KMS-11 (cell line): ENCODE measurements at regions not wholly inside any gene's neighbourhood (a gene's known extent, or its start where the extent isn't known, plus 50 kb on each side); places are given as distances from the start of the nearest gene placed in this dataset.

ENCODE experiments used
- H2AFZ ChIP-seq: fragments of 200-600 bp; sonication (generic); 2 replicates; pipeline ENCODE4 v1.6.1; 2016; ENCODE audit warnings: antibody characterized with exemption, mixed run types, low read depth
- H3K27ac ChIP-seq: fragments of 200-600 bp; sonication (generic); 2 replicates; pipeline ENCODE4 v1.6.1; 2016; ENCODE audit warnings: mild to moderate bottlenecking, mixed run types
- H3K27me3 ChIP-seq: fragments of 200-600 bp; sonication (generic); 2 replicates; pipeline ENCODE4 v1.6.1; 2017; ENCODE audit warnings: mild to moderate bottlenecking, low read depth, mixed run types, moderate library complexity; ENCODE audit not compliant: insufficient read depth
- H3K36me3 ChIP-seq: fragments of 200-600 bp; sonication (generic); 2 replicates; pipeline ENCODE4 v1.6.1; 2017; ENCODE audit warnings: mild to moderate bottlenecking, mixed run types; ENCODE audit not compliant: insufficient read depth
- H3K4me1 ChIP-seq: fragments of 200-600 bp; sonication (generic); 2 replicates; pipeline ENCODE4 v1.6.1; 2016; ENCODE audit warnings: mild to moderate bottlenecking, low read depth, mixed run types; ENCODE audit not compliant: poor library complexity, severe bottlenecking
- H3K4me2 ChIP-seq: fragments of 200-600 bp; sonication (generic); 2 replicates; pipeline ENCODE4 v1.7.0; 2016; ENCODE audit warnings: mild to moderate bottlenecking, mixed run types
- H3K4me3 ChIP-seq: fragments of 200-600 bp; sonication (generic); IDR thresholded peaks from 2 replicates; pipeline ENCODE4 v1.6.1; 2017; ENCODE audit warnings: low read depth, low read length, mixed read lengths; ENCODE audit not compliant: insufficient read depth
- H3K79me2 ChIP-seq: fragments of 200-600 bp; sonication (generic); 2 replicates; pipeline ENCODE4 v1.6.1; 2016; ENCODE audit warnings: low read depth, mixed run types; ENCODE audit not compliant: insufficient read depth
- H3K9ac ChIP-seq: fragments of 200-600 bp; sonication (generic); 2 replicates; pipeline ENCODE4 v1.6.1; 2016; ENCODE audit warnings: mild to moderate bottlenecking, mixed run types
- H4K20me1 ChIP-seq: fragments of 200-600 bp; sonication (generic); 2 replicates; pipeline ENCODE4 v1.6.1; 2016; ENCODE audit warnings: mild to moderate bottlenecking, mixed run types; ENCODE audit not compliant: insufficient read depth
- TF ChIP-seq, protein P1 (sequence below): fragments of 200-600 bp; sonication (generic); conservative IDR thresholded peaks from 2 replicates; pipeline ENCODE4 v1.6.1; 2017; ENCODE audit warnings: low read depth, mild to moderate bottlenecking, antibody characterized with exemption, low read length, moderate library complexity, mixed read lengths

DNA sequence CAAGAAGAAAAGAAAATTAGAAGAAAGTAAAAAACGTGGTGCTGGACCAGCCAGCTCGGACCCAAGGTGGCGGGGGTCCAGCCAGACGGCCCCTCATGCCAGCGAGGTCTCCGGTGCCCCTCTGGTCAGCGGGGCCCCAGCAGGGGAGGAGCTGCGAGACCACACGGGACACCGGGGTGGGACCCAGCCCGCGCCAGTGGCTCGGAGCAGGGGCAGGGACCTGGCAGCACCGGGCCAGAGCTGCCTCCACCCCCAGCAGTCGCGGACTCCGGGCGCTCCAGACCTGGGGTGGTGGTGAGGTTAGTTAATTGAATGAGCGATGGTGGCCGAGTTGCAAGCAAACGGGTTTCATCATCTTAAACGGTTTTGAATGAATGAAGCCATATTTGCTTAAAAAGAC lies 289.9 kb upstream of the MC4R start:
- H3K27ac ChIP-seq: no peak overlapping the region
- H3K4me1 ChIP-seq: peaks cover 30% of the 10 kb centered on the region
- H3K9ac ChIP-seq: no peak overlapping the region
- H3K27me3 ChIP-seq: no peaks in the 10 kb centered on the region
- H3K79me2 ChIP-seq: no peaks in the 10 kb centered on the region
- no peak overlapping the region for H3K4me2 ChIP-seq
- no peaks in the 10 kb centered on the region for H3K36me3 ChIP-seq
- H3K4me3 ChIP-seq: no peak overlapping the region
- H2AFZ ChIP-seq: no peak overlapping the region
- no peaks in the 10 kb centered on the region for H4K20me1 ChIP-seq
- TF ChIP-seq, protein P1, sequence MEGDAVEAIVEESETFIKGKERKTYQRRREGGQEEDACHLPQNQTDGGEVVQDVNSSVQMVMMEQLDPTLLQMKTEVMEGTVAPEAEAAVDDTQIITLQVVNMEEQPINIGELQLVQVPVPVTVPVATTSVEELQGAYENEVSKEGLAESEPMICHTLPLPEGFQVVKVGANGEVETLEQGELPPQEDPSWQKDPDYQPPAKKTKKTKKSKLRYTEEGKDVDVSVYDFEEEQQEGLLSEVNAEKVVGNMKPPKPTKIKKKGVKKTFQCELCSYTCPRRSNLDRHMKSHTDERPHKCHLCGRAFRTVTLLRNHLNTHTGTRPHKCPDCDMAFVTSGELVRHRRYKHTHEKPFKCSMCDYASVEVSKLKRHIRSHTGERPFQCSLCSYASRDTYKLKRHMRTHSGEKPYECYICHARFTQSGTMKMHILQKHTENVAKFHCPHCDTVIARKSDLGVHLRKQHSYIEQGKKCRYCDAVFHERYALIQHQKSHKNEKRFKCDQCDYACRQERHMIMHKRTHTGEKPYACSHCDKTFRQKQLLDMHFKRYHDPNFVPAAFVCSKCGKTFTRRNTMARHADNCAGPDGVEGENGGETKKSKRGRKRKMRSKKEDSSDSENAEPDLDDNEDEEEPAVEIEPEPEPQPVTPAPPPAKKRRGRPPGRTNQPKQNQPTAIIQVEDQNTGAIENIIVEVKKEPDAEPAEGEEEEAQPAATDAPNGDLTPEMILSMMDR: no peak

DNA sequence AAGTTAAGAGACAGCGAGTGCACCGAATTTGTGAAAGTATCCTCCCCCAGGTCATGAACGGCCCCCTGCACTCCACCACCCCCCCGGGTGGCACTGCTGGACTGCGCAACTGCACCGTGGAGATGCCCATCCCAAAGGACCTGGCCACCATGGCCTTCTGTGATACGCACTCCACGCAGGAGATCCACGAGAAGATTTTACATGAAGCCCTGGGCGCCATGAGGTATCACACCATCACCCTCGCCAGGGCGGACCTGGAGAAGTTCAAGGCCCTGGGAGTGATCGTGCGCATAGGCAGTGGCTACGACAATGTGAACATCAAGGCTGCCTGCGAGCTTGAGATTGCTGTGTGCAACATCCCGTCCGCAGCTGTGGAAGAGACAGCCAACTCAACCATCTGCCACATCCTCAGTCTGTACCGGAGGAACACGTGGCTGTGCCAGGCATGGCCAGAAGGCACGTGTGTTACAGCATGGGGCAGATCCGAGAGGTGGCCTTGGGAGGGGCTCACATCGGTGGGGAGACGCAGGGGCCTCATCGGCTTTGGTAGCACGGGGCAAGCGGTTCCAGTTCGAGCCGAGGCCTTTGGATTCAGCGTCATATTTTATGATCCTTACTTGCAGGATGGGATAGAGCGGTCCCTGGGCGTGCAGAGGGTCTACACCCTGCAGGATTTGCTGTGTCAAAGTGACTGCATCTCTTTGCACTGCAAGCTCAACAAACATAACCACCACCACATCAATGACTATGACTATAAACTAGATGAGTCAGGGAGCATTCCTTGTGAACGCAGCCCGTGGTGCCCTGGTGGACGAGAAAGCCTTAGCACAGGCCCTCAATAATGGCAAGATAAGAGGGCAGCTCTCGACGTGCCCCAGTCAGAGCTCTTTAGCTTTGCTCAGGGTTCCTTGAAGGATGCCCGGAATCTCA lies 290.8 kb upstream of the MC4R start:
- H3K27ac ChIP-seq: no peak overlapping the region
- no peak overlapping the region for H3K9ac ChIP-seq
- peaks cover 30% of the 10 kb centered on the region for H3K4me1 ChIP-seq
- H2AFZ ChIP-seq: no peak overlapping the region
- no peaks in the 10 kb centered on the region for H4K20me1 ChIP-seq
- H3K4me2 ChIP-seq: no peak overlapping the region
- H3K36me3 ChIP-seq: no peaks in the 10 kb centered on the region
- TF ChIP-seq, protein P1: no peak
- no peaks in the 10 kb centered on the region for H3K27me3 ChIP-seq
- H3K4me3 ChIP-seq: no peak overlapping the region
- H3K79me2 ChIP-seq: no peaks in the 10 kb centered on the region

DNA sequence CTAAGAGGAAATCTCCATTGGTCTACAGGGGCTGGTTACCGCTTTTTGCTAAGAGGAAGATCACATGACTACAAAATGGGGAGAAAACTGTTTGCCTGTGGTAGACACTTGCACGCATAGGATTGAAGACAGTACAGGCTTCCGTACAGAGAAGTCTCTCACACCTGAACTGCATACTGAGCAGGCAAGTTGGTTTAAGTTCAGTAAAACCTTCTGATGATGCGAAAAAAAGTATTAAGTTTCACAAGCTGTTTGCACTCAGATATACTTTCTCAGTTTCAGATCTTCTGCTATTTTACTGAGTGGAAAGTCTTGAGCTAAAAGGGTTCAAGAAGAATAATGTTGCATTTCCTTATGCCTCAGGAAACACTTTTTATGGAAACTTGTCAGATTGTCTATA lies 292.2 kb upstream of the MC4R start:
- peak overlapping the region; percentile 53 for H3K4me2 ChIP-seq

DNA sequence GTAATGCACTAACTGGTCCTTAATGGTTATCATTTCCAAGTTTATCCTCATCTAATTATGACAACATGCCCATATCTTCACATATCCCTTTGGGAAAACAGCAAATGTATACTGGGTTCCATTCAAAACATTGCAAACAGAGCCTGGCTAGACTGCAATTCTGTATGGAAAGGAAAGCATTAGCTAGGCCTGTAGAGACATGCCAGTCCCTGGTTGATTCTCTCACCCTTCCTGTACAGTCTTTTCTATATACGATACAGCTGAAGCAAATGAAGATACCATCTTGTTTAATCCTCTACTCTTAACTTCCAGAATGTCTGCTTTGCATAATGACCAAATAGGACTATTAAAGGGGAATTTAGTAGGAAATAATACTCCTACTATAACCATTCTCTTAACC lies 294.4 kb upstream of the MC4R start:
- Histone ChIP-seq H3K4me2 (no peak overlapping the region), H3K36me3 (no peaks in the 10 kb centered on the region), H3K9ac (no peak overlapping the region), H3K4me3 (no peak overlapping the region), H3K4me1 (peaks cover 32% of the 10 kb centered on the region), H3K27ac (no peak overlapping the region), H2AFZ (no peak overlapping the region), H4K20me1 (no peaks in the 10 kb centered on the region), H3K27me3 (no peaks in the 10 kb centered on the region), H3K79me2 (no peaks in the 10 kb centered on the region)
- TF ChIP-seq, protein P1: no peak

More for the DNA sequence above, 292.2 kb upstream of the MC4R start:
- no peaks in the 10 kb centered on the region for H3K36me3 ChIP-seq
- H4K20me1 ChIP-seq: no peaks in the 10 kb centered on the region
- H3K9ac ChIP-seq: no peak overlapping the region; the same call in 1 of the 2 replicates
- peak overlapping the region; percentile 65 for H3K27ac ChIP-seq
- peak overlapping the region; percentile 18; the same call in 1 of the 2 replicates for H2AFZ ChIP-seq
- H3K79me2 ChIP-seq: no peaks in the 10 kb centered on the region
- TF ChIP-seq, protein P1: no peak
- peaks cover 30% of the 10 kb centered on the region for H3K4me1 ChIP-seq
- H3K4me3 ChIP-seq: no peak overlapping the region
- no peaks in the 10 kb centered on the region for H3K27me3 ChIP-seq
